OCI-M1 (cell line): ENCODE measurements at regions not wholly inside any gene's neighbourhood (a gene's known extent, or its start where the extent isn't known, plus 50 kb on each side); places are given as distances from the start of the nearest gene placed in this dataset.
"Not testable (repeated sequence)": the region's sequence is repeated elsewhere in the genome, so short reads cannot be mapped to it uniquely, and the experiment has no call there.

Source experiments
- DNase-seq: peaks from one replicate; lab custom pipeline; 2025; lab: John Stamatoyannopoulos, UW

- no peak for DNase-seq
Observed at GRCh38 chr3:74978684-74979083, 364.2 kb upstream of the CNTN3 start.

- not testable (repeated sequence) for DNase-seq
Observed at GRCh38 chr3:74985028-74985904, 370.8 kb upstream of the CNTN3 start.

DNA sequence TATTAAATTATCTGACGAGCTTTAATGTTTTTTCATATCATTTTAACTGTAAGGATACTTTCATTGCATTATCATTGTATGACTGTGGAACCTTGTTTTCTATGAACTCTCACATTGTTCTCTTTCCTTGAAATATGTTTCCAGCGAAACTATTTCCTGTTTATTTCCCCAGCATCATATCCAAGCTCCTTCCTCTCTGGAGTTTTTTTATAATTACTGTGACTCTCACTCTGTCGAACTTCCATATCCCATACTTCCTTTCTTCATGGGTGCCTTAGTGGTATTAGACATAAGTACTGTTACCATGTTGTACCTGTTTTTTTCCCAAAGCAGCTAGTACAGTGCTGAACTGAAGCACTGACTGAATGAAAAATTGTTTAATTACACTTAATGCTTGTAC, 373.6 kb upstream of the CNTN3 start:
- DNase-seq, result no peak

DNA sequence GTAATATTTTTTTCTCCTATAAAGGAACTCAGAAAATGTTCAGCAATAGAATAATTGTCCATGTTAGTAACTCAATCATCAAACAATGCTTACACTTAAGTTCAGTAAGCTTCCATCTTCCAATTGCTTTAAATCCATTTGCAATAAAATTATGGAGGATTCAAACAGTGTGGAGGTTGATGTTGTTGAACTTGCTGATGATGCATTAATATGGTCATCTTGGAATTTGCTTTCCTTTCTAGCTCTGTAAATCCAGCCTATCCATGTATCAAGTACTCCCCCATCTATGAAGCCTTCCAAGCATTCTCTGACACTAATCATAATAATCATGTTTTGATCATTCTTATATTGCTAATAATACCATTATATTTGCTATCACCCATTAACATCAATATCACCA, 378.4 kb upstream of the CNTN3 start:
- no peak for DNase-seq

GRCh38 chr3:75001330-75001729, 386.9 kb upstream of the CNTN3 start:
- peak; percentile 55 for DNase-seq

- peak; percentile 52 for DNase-seq
Observed at GRCh38 chr3:75012791-75013331, 398.4 kb upstream of the CNTN3 start.

- no peak for DNase-seq
Observed at GRCh38 chr3:75014008-75014407, 399.5 kb upstream of the CNTN3 start.

DNA sequence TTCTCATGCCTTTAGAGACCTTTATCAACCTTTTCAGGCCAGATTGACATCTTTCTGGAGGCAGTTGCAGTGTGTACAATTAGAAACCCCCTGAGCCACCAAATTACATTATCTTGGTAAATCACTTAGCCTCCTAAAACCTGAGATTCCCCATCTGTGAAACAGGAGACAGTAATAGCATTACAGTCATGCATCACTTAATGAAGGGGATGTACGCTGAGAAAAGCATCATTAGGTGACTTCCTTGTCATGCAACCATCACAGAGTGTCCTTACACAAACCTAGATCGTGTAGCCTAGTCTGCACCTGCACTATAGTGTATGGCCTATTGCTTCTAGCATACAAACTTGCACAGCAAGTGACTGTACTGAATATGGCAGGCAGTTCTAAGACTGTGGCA, 400.8 kb upstream of the CNTN3 start:
- DNase-seq, result no peak

DNA sequence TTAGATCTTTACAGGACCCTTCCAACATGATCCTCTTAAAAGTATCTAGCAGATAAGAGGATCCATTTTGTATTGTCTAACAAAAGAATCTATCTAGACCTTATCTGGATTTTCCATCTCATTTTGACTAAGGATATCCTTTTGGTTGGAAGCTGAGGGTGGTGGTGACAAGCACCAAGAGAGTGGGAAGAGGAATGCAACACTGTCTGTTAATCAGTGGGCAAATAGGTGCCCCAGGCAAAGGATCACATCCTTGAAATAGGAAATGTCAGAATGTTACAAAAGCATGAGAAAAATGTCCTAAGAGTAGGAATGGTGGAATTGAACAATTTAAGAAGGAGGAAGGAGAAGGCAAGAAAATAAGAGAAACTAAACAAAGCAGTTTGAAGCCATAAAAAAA, 420.7 kb upstream of the CNTN3 start:
- no peak for DNase-seq

GRCh38 chr3:75042941-75043340, 428.5 kb upstream of the CNTN3 start:
- peak; percentile 36 for DNase-seq

DNA sequence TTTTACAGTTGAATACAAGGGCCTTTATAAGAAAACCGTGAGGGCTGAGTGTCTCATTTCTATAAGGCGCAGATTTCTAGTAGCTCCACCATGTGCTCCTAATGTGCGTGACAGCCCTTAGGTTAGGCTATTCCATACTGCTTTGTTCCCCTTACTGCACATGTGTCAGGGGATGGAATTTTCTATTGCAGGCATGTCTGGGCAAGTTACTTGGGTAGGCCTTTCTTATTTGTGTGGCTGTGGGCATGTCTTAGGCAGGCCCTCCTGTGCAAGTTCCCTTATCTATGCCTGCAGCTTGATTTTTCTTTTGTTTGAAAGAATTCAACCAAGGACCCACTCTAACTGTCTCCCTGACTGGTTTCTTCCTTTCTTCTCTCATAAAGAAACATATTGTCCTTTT, 434.2 kb upstream of the CNTN3 start:
- DNase-seq, result peak; percentile 68

- DNase-seq, result no peak
Observed at GRCh38 chr3:75049533-75049932, 435.1 kb upstream of the CNTN3 start.

- DNase-seq, result no peak
Observed at GRCh38 chr3:75059120-75059519, 444.7 kb upstream of the CNTN3 start.

GRCh38 chr3:75061806-75062205, 447.3 kb upstream of the CNTN3 start:
- no peak for DNase-seq

DNA sequence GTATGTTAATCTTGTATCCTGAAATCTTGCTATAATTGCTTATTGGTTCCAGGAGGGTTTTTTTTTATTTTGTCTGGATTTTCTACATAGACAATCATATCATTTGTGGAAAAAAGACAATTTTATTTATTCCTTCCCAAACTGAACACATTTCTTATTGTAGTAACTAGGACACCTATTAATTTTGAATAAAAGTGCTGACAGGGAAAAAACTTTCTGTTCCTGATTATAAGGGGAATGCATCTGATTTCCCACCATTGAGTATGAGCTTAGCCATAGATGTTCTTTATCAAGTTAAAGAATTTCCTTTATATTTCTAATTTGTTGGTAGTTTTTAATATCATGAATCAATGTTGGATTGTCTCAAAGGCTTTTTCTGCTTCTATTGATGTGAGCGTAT, 460.7 kb upstream of the CNTN3 start:
- no peak for DNase-seq

GRCh38 chr3:75076481-75076880, 462.0 kb upstream of the CNTN3 start:
- no peak for DNase-seq

DNA sequence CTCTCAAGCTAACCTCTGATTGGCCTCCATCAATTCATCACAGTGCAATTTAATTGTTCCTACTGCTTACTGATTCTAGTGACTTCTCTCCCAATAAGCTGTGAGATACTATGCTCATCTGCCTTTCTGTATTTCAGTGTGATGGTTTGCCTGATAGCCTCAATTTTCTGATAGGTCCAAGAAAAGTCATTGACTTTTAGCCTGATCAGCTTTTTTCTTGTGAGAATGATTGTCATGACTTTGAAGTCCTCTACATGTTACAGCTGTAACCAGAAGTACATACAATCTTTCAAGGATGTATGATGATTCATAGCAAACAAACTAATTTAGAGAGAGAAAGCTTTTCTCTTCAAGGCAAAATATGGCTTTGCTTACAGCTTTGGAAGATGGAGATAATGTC, 463.8 kb upstream of the CNTN3 start:
- no peak for DNase-seq

GRCh38 chr3:75082845-75083244, 468.4 kb upstream of the CNTN3 start:
- DNase-seq, result no peak

- DNase-seq, result no peak
Observed at GRCh38 chr3:75089841-75090240, 475.4 kb upstream of the CNTN3 start.

DNA sequence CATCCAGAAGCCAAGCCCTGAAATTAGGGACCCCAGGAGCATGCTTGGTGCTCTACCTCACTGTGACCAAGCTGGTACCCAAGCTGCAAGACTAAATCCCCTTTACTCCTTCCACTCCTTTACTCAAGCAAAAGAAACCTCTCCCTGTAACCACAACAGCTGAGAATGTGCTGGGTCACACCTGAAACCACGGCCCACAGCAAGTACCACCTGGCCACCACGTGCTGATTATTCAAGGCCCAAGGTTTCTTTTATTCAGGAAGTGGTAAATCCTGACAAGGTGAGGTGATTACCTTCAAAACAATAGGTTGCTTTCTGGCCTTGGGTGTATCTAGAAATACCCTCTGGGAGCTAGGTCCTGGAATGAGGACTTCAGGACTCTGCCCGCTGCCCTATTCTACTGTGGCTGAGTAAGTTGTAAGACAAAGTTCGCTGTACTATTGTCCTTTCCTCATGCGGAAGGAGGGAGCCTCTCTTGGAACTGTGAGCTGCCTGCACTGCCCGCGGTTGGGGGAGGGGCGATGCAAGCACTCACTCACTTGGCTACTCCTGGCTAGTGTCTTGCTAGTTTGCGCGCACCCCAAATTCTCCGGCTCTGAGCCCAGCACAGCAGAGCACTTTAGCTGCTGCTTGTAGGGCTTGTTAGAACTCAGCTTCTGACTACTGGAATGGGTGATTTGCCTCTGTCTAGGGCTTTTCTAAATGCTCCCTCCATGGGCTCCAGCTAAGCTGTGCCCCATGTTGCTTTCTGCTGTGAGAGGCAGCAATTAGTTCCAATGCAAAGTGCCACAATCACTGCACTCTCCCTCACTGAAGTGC, 487.1 kb upstream of the CNTN3 start:
- DNase-seq, result no peak

DNA sequence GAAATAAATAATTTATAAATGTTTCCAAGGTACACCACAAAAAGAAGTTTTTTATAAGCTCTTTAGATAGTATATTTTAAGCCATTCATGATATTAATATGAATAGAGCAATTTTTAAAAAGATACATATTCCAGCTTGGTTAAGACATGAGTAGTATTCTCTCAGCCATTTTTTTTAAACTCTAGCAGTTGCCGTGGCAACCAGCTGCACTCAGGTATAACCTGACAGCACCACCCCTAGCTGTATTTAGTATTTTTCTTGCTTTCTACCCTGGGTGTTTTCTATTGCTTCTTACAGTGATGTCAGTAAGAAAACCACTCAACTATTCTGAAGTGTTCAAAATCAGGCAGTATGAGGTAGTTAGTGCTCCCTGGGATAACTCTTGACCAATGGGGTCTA, 496.3 kb upstream of the CNTN3 start:
- no peak for DNase-seq

GRCh38 chr3:75115695-75116094, 501.2 kb upstream of the CNTN3 start:
- DNase-seq, result no peak

GRCh38 chr3:75118779-75119178, 504.3 kb upstream of the CNTN3 start:
- DNase-seq, result no peak
